Common myeloid progenitor, CD34-positive (primary cell): ENCODE measurements at regions not wholly inside any gene's neighbourhood (a gene's known extent, or its start where the extent isn't known, plus 50 kb on each side); places are given as distances from the start of the nearest gene placed in this dataset.
"Not testable (repeated sequence)": the region's sequence is repeated elsewhere in the genome, so short reads cannot be mapped to it uniquely, and the experiment has no call there.

Experiments
- CTCF ChIA-PET: fragments of 350-600 bp; sonication (Branson Sonifier 250); formaldehyde crosslinking; loops from one replicate; lab custom pipeline; 2021; ENCODE audit warnings: antibody characterized with exemption; lab: Charles Lee
- POLR2A ChIA-PET: fragments of 350-600 bp; sonication (Branson Sonifier 250); formaldehyde crosslinking; loops from one replicate; lab custom pipeline; 2021; ENCODE audit warnings: antibody characterized with exemption; lab: Charles Lee
- DNase-seq, 3 donors: peaks; one replicate each; pipeline versions ENCODE4 v3.0.0 to v3.0.0-alpha.2; 2013
- H3K27ac ChIP-seq, 2 experiments: 1 replicate in 1 of 2; 2 replicates in 1 of 2; pipeline ENCODE4 v1.7.0; 2013; ENCODE audit warnings: inconsistent platforms in 2 of 2, low read length in 2 of 2, mild to moderate bottlenecking in 2 of 2, low read depth in 1 of 2, moderate library complexity in 1 of 2; ENCODE audit not compliant: severe bottlenecking in 2 of 2, insufficient read depth in 1 of 2, poor library complexity in 1 of 2
- H3K27me3 ChIP-seq, 5 experiments: replicated peaks in 2 of 5; 1 replicate in 3 of 5; 2 replicates in 2 of 5; pipeline versions ENCODE4 v1.6.1 to v1.7.0; 2013; ENCODE audit warnings: low read length in 4 of 5, mild to moderate bottlenecking in 2 of 5, moderate library complexity in 2 of 5, inconsistent platforms in 1 of 5; ENCODE audit not compliant: insufficient read depth in 5 of 5, control insufficient read depth in 4 of 5
- H3K36me3 ChIP-seq, 4 experiments: 1 replicate in 2 of 4; 2 replicates in 2 of 4; pipeline versions ENCODE4 v1.6.1 to v1.7.0; 2013; ENCODE audit warnings: low read length in 3 of 4, control low read depth in 1 of 4, mild to moderate bottlenecking in 1 of 4; ENCODE audit not compliant: control insufficient read depth in 4 of 4, insufficient read depth in 4 of 4
- H3K4me1 ChIP-seq, 4 experiments: 1 replicate in 3 of 4; 2 replicates in 1 of 4; pipeline versions ENCODE4 v1.6.1 to v1.7.1; 2013; ENCODE audit warnings: low read length in 3 of 4, mild to moderate bottlenecking in 3 of 4, control low read depth in 1 of 4, inconsistent platforms in 1 of 4, moderate library complexity in 1 of 4; ENCODE audit not compliant: control insufficient read depth in 4 of 4, insufficient read depth in 4 of 4; ENCODE audit errors: control extremely low read depth in 1 of 4
- H3K4me3 ChIP-seq, 7 experiments: 1 replicate in 4 of 7; 2 replicates in 3 of 7; pipeline versions ENCODE4 v1.5.1 to v1.7.0; 2013; ENCODE audit warnings: mild to moderate bottlenecking in 7 of 7, low read length in 6 of 7, moderate library complexity in 6 of 7, inconsistent platforms in 2 of 7, low read depth in 2 of 7, control low read depth in 1 of 7; ENCODE audit not compliant: insufficient read depth in 4 of 7, control insufficient read depth in 1 of 7; ENCODE audit errors: extremely low read depth in 1 of 7
- H3K9me3 ChIP-seq, 5 experiments: 1 replicate in 4 of 5; 2 replicates in 1 of 5; pipeline versions ENCODE4 v1.6.1 to v1.7.1; 2013; ENCODE audit warnings: low read length in 4 of 5, mild to moderate bottlenecking in 2 of 5, inconsistent platforms in 1 of 5, low read depth in 1 of 5, moderate library complexity in 1 of 5; ENCODE audit not compliant: control insufficient read depth in 4 of 5, insufficient read depth in 2 of 5; ENCODE audit errors: control extremely low read depth in 1 of 5
- WGBS: methylation state at CpG from one replicate; pipeline ENCODE4 v1.1.5; 2013; ENCODE audit not compliant: insufficient coverage; 5-methylcytosine and 5-hydroxymethylcytosine counted together

GRCh38 chr13:111627596-111627995, 307.2 kb downstream of the TEX29 start:
- H3K4me3 ChIP-seq: no peak overlapping the region
- H3K9me3 ChIP-seq: no peaks in the 10 kb centered on the region
- H3K27me3 ChIP-seq: peaks cover 0 to 4% (median 0%) of the 10 kb centered on the region in 5 experiments
- H3K36me3 ChIP-seq: no peaks in the 10 kb centered on the region
- CTCF ChIA-PET: interaction anchor here (1.2 kb wide), 1 partner anchor 13 kb away, joined by 3 read pairs; no protein-coding TSS in a partner anchor
- POLR2A ChIA-PET: no interaction called here
- WGBS: 87% methylated on average over 11 of the region's 13 CpGs
- H3K27ac ChIP-seq: no peak overlapping the region
- H3K4me1 ChIP-seq: no peaks in the 10 kb centered on the region
- DNase-seq: no peak

GRCh38 chr13:111629016-111629415, 308.6 kb downstream of the TEX29 start:
- Histone ChIP-seq H3K4me3 (no peak overlapping the region), H3K4me1 (no peaks in the 10 kb centered on the region), H3K36me3 (no peaks in the 10 kb centered on the region), H3K27ac (no peak overlapping the region), H3K9me3 (no peaks in the 10 kb centered on the region), H3K27me3 (peaks cover 0 to 4% (median 0%) of the 10 kb centered on the region in 5 experiments)
- WGBS: 89% methylated on average over 10 of the region's 11 CpGs
- ChIA-PET POLR2A (no interaction called here), CTCF (no interaction called here)
- no peak for DNase-seq

GRCh38 chr13:111629457-111629856, 309.0 kb downstream of the TEX29 start:
- Histone ChIP-seq H3K9me3 (no peaks in the 10 kb centered on the region), H3K4me3 (no peak overlapping the region), H3K36me3 (no peaks in the 10 kb centered on the region), H3K27me3 (peaks cover 0 to 4% (median 0%) of the 10 kb centered on the region in 5 experiments), H3K27ac (no peak overlapping the region), H3K4me1 (no peaks in the 10 kb centered on the region)
- ChIA-PET POLR2A (no interaction called here), CTCF (no interaction called here)
- WGBS: 91% methylated on average over 15 of the region's 15 CpGs
- no peak for DNase-seq

GRCh38 chr13:111629926-111630325, 309.5 kb downstream of the TEX29 start:
- WGBS: 95% methylated on average over 12 of the region's 14 CpGs
- DNase-seq: peak in 1 of 3 donors; percentile 8
- Histone ChIP-seq H3K27me3 (peaks cover 0 to 4% (median 0%) of the 10 kb centered on the region in 5 experiments), H3K27ac (no peak overlapping the region), H3K4me1 (no peaks in the 10 kb centered on the region), H3K4me3 (no peak overlapping the region), H3K36me3 (no peaks in the 10 kb centered on the region), H3K9me3 (no peaks in the 10 kb centered on the region)
- ChIA-PET CTCF (no interaction called here), POLR2A (no interaction called here)

- ChIA-PET CTCF (no interaction called here), POLR2A (no interaction called here)
- WGBS: 94% methylated on average over 11 of the region's 11 CpGs
- peaks cover 0 to 4% (median 0%) of the 10 kb centered on the region in 5 experiments for H3K27me3 ChIP-seq
- no peaks in the 10 kb centered on the region for H3K4me1 ChIP-seq
- no peak overlapping the region for H3K4me3 ChIP-seq
- H3K27ac ChIP-seq: no peak overlapping the region
- no peak for DNase-seq
- no peaks in the 10 kb centered on the region for H3K9me3 ChIP-seq
- H3K36me3 ChIP-seq: no peaks in the 10 kb centered on the region
Measured at GRCh38 chr13:111630406-111630805, 310.0 kb downstream of the TEX29 start.

GRCh38 chr13:111631271-111631670, 310.8 kb downstream of the TEX29 start:
- POLR2A ChIA-PET, DNase-seq, CTCF ChIA-PET, H3K27ac ChIP-seq, H3K36me3 ChIP-seq, H3K27me3 ChIP-seq, H3K9me3 ChIP-seq, H3K4me3 ChIP-seq, H3K4me1 ChIP-seq: not testable (repeated sequence)
- 80% methylated on average over 5 of the region's 5 CpGs for WGBS

GRCh38 chr13:111632906-111633305, 312.5 kb downstream of the TEX29 start:
- no peak for DNase-seq
- Histone ChIP-seq H3K4me1 (no peaks in the 10 kb centered on the region), H3K4me3 (no peak overlapping the region), H3K27ac (no peak overlapping the region), H3K36me3 (no peaks in the 10 kb centered on the region), H3K9me3 (no peaks in the 10 kb centered on the region), H3K27me3 (no peaks in the 10 kb centered on the region)
- POLR2A ChIA-PET: no interaction called here
- 78% methylated on average over 9 of the region's 9 CpGs for WGBS
- CTCF ChIA-PET: no interaction called here
